Fibroblast of lung (primary cell): ENCODE measurements at regions not wholly inside any gene's neighbourhood (a gene's known extent, or its start where the extent isn't known, plus 50 kb on each side); places are given as distances from the start of the nearest gene placed in this dataset.
"Not testable (repeated sequence)": the region's sequence is repeated elsewhere in the genome, so short reads cannot be mapped to it uniquely, and the experiment has no call there.

Experiments
- CTCF ChIP-seq, 2 donors: IDR thresholded peaks in 1 of 2; conservative IDR thresholded peaks in 1 of 2; 1 replicate in 1 of 2; 2 replicates in 1 of 2; pipeline ENCODE4 v1.5.1; 2011 to 2012; ENCODE audit warnings: low read length in 2 of 2, control low read depth in 1 of 2, inconsistent platforms in 1 of 2, low read depth in 1 of 2, mild to moderate bottlenecking in 1 of 2
- EZH2 ChIP-seq: IDR thresholded peaks from 2 replicates; pipeline ENCODE4 v1.5.1; 2012; ENCODE audit warnings: low read length, control low read depth, mild to moderate bottlenecking; ENCODE audit errors: missing control alignments

GRCh38 chr2:87668361-87668760 is 79.5 kb upstream of the PLGLB2 start:
- not testable (repeated sequence) for TF ChIP-seq CTCF (conservative IDR thresholded peaks at IDR 0.05 in 1 of 2, IDR thresholded peaks at IDR 0.05 in 1 of 2; ENCODE audit: low read depth in 1 of 2, low read length in 2 of 2); EZH2
